OCI-LY1 (cell line): ENCODE measurements at regions not wholly inside any gene's neighbourhood (a gene's known extent, or its start where the extent isn't known, plus 50 kb on each side); places are given as distances from the start of the nearest gene placed in this dataset.

Source experiments
- H2AFZ ChIP-seq: fragments of 200-600 bp; sonication (generic), shearing (Covaris generic); 2 replicates; pipeline ENCODE4 v1.6.0; 2014; ENCODE audit warnings: antibody characterized with exemption, mild to moderate bottlenecking, low read length
- H3F3A ChIP-seq: fragments of 200-600 bp; sonication (generic), shearing (Covaris generic); 2 replicates; pipeline ENCODE4 v1.6.0; 2014; ENCODE audit warnings: mild to moderate bottlenecking, antibody characterized with exemption, low read length, moderate library complexity; ENCODE audit not compliant: insufficient read depth
- H3K27ac ChIP-seq: fragments of 200-600 bp; sonication (generic); 2 replicates; pipeline ENCODE4 v1.5.1; 2014; ENCODE audit warnings: low read length, mixed run types, mild to moderate bottlenecking, low read depth; ENCODE audit not compliant: poor library complexity, severe bottlenecking
- H3K27me3 ChIP-seq: fragments of 200-600 bp; sonication (generic); 2 replicates; pipeline ENCODE4 v1.6.0; 2014; ENCODE audit warnings: antibody characterized with exemption, mild to moderate bottlenecking, low read length, moderate library complexity; ENCODE audit not compliant: insufficient read depth
- H3K36me3 ChIP-seq: fragments of 200-600 bp; sonication (generic); 2 replicates; pipeline ENCODE4 v1.6.1; 2014; ENCODE audit warnings: mild to moderate bottlenecking, antibody characterized with exemption, low read length, moderate library complexity, mixed read lengths; ENCODE audit not compliant: insufficient read depth
- H3K4me1 ChIP-seq: fragments of 200-600 bp; sonication (generic); 2 replicates; pipeline ENCODE4 v1.5.1; 2014; ENCODE audit warnings: mild to moderate bottlenecking, low read length, moderate library complexity; ENCODE audit not compliant: insufficient read depth, severe bottlenecking
- H3K4me2 ChIP-seq: fragments of 200-600 bp; sonication (generic), shearing (Covaris generic); 2 replicates; pipeline ENCODE4 v1.6.1; 2014; ENCODE audit warnings: low read length
- H3K4me3 ChIP-seq: fragments of 200-600 bp; sonication (generic); 2 replicates; pipeline ENCODE4 v1.5.1; 2014; ENCODE audit warnings: low read length, low read depth, mild to moderate bottlenecking, mixed read lengths; ENCODE audit not compliant: poor library complexity, severe bottlenecking
- H3K79me2 ChIP-seq: fragments of 200-600 bp; shearing (Covaris generic); 2 replicates; pipeline ENCODE4 v1.6.1; 2016; ENCODE audit warnings: mixed run types, low read length, mixed read lengths; ENCODE audit not compliant: insufficient read depth
- H3K9ac ChIP-seq: fragments of 200-600 bp; sonication (generic), shearing (Covaris generic); 2 replicates; pipeline ENCODE4 v1.6.1; 2014; ENCODE audit warnings: mild to moderate bottlenecking, low read length, mixed read lengths
- H3K9me2 ChIP-seq: fragments of 200-600 bp; sonication (generic), shearing (Covaris generic); 2 replicates; pipeline ENCODE4 v1.6.1; 2014; ENCODE audit warnings: low read depth, mild to moderate bottlenecking, low read length, mixed read lengths
- H3K9me3 ChIP-seq: fragments of 200-600 bp; shearing (Covaris generic); 2 replicates; pipeline ENCODE4 v1.6.1; 2014; ENCODE audit warnings: low read length, mixed read lengths
- H4K20me1 ChIP-seq: fragments of 200-600 bp; sonication (generic), shearing (Covaris generic); 2 replicates; pipeline ENCODE4 v1.6.0; 2016; ENCODE audit warnings: mild to moderate bottlenecking, low read length; ENCODE audit not compliant: insufficient read depth
- CTCF ChIP-seq: fragments of 200-600 bp; sonication (generic), shearing (Covaris generic); IDR thresholded peaks from 2 replicates; pipeline ENCODE4 v1.5.1; 2017; ENCODE audit warnings: mild to moderate bottlenecking, antibody characterized with exemption, low read length, moderate library complexity, mixed read lengths
- EZH2 ChIP-seq: fragments of 200-600 bp; sonication (generic), shearing (Covaris generic); IDR thresholded peaks from 2 replicates; pipeline ENCODE4 v1.8.0; 2017; ENCODE audit warnings: borderline replicate concordance, mixed run types, mild to moderate bottlenecking, antibody characterized with exemption, low read length, moderate library complexity, mixed read lengths

- H3K27ac ChIP-seq: no peak overlapping the region
- H3K4me2 ChIP-seq: no peak overlapping the region
- H3K9me3 ChIP-seq: no peaks in the 10 kb centered on the region
- no peak overlapping the region for H2AFZ ChIP-seq
- H3K79me2 ChIP-seq: no peaks in the 10 kb centered on the region
- H3K9ac ChIP-seq: no peak overlapping the region
- no peaks in the 10 kb centered on the region for H3K9me2 ChIP-seq
- H4K20me1 ChIP-seq: no peaks in the 10 kb centered on the region
- no peaks in the 10 kb centered on the region for H3K4me1 ChIP-seq
- H3K36me3 ChIP-seq: no peaks in the 10 kb centered on the region
- no peak for TF ChIP-seq CTCF
- no peak for TF ChIP-seq EZH2
- no peak overlapping the region for H3K4me3 ChIP-seq
- no peaks in the 10 kb centered on the region; the same call in 1 of the 2 replicates for H3K27me3 ChIP-seq
- H3F3A ChIP-seq: no peaks in the 10 kb centered on the region
Observed at GRCh38 chr6:165167311-165167710, 142.1 kb downstream of the C6orf118 start.

DNA sequence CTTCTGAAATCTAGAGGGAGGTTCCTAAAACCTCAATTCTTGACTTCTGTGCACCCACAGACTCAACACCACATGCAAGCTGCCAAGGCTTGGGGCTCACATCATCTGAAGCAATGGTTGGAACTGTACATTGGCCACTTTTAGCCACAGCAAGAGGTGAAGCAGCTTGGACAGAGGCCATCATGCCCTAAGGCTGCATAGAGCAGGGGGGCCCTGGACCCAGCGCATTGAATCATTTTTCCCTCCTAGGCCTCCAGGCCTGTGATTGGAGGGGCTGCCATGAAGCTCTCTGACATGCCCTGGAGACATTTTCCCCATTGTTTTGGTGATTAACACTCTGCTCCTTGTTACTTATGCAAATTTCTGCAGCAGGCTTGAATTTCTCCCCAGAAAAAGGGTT, 145.9 kb downstream of the C6orf118 start:
- Histone ChIP-seq H3K9me2 (no peaks in the 10 kb centered on the region; the same call in 1 of the 2 replicates), H3K9me3 (no peaks in the 10 kb centered on the region), H3K27ac (no peak overlapping the region), H3K4me3 (no peak overlapping the region), H3K4me1 (no peaks in the 10 kb centered on the region), H4K20me1 (no peaks in the 10 kb centered on the region), H3F3A (no peaks in the 10 kb centered on the region), H3K36me3 (no peaks in the 10 kb centered on the region), H2AFZ (no peak overlapping the region), H3K79me2 (no peaks in the 10 kb centered on the region), H3K4me2 (no peak overlapping the region), H3K9ac (no peak overlapping the region), H3K27me3 (no peaks in the 10 kb centered on the region)
- TF ChIP-seq EZH2: no peak
- TF ChIP-seq CTCF: no peak

GRCh38 chr6:165159460-165159859, 149.9 kb downstream of the C6orf118 start:
- no peak overlapping the region for H3K9ac ChIP-seq
- no peaks in the 10 kb centered on the region; the same call in 1 of the 2 replicates for H3K9me2 ChIP-seq
- H3K27me3 ChIP-seq: no peaks in the 10 kb centered on the region
- no peaks in the 10 kb centered on the region for H3K4me1 ChIP-seq
- no peaks in the 10 kb centered on the region for H3K9me3 ChIP-seq
- H3K27ac ChIP-seq: no peak overlapping the region
- H3F3A ChIP-seq: no peaks in the 10 kb centered on the region
- no peak overlapping the region for H3K4me2 ChIP-seq
- H3K79me2 ChIP-seq: no peaks in the 10 kb centered on the region
- TF ChIP-seq CTCF: no peak
- TF ChIP-seq EZH2: no peak
- no peak overlapping the region for H3K4me3 ChIP-seq
- H3K36me3 ChIP-seq: no peaks in the 10 kb centered on the region
- no peak overlapping the region for H2AFZ ChIP-seq
- H4K20me1 ChIP-seq: no peaks in the 10 kb centered on the region
